ENCODE measurements at regions not wholly inside any gene's neighbourhood (a gene's known extent, or its start where the extent isn't known, plus 50 kb on each side); places are given as distances from the start of the nearest gene placed in this dataset.

DNA sequence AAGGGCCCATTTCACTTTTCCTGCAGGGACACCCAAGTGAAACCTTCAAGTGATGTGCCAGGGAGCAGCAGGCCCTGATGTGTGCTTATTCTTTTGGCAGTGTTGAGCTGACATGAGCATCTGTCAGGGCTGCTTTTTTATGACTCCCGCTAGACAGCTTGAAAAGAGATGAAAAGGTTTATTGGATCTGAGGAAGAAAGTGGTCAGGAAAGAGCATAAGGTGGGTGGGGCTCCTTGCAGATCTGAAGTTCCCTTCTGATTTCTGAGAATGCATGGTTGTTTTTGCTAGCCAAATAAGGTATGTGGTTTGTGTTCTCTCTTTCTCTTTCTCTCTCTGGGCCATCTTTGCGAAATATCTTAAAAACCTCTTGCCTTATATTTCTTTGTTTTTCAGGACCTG, 316.1 kb downstream of the DMRT2 start:
- TF ChIP-seq YY1 (IDR thresholded peaks at IDR 0.05; ENCODE audit: insufficient read depth, insufficient read length), result no peak
- no peak for TF ChIP-seq SUZ12 (IDR thresholded peaks at IDR 0.05; ENCODE audit: extremely low read depth, insufficient read depth, insufficient read length)

Data from NT2/D1 (cell line).